Activated naive CD4-positive, alpha-beta T cell treated with anti-CD3 and anti-CD28 coated beads, Interleukin-2, amount 50 U/mL, for 16 hours (primary cell): ENCODE measurements at regions not wholly inside any gene's neighbourhood (a gene's known extent, or its start where the extent isn't known, plus 50 kb on each side); places are given as distances from the start of the nearest gene placed in this dataset.
A peak's percentile ranks its signal among the peaks of the same experiment; 100 is the strongest.

ENCODE experiments used
- DNase-seq: peaks from one replicate; pipeline ENCODE4 v3.0.0-alpha.2; 2020

- no peak for DNase-seq
Measured at GRCh38 chr14:106823552-106823951, 1297.2 kb downstream of the TMEM121 start.

DNA sequence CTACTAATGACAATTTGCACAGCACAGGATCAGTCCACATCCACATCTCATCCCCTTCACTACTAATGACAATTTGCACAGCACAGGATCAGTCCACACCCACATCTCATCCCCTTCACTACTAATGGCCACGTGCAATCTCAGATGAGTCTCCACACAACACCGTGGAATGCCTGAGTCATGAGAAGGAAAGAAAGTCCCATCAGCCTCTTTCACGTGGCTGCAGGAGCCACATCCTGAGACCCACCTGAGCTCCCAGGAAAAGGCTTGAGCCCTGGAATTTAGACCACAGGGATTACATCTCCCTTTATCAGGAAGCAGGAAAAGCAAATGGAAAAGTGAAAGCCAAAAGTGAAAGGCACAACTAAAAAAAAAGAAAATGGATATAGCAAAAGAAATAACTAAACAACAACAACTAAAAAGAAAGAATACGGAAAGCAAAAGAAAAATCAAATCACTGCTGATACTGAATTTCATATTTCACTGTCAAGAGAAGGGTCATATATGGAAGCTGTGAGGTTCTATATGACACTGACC, 1300.5 kb downstream of the TMEM121 start:
- DNase-seq = no peak

GRCh38 chr14:106831322-106831720, 1304.9 kb downstream of the TMEM121 start:
- DNase-seq = peak; percentile 62

GRCh38 chr14:106837870-106838269, 1311.5 kb downstream of the TMEM121 start:
- DNase-seq = no peak

DNA sequence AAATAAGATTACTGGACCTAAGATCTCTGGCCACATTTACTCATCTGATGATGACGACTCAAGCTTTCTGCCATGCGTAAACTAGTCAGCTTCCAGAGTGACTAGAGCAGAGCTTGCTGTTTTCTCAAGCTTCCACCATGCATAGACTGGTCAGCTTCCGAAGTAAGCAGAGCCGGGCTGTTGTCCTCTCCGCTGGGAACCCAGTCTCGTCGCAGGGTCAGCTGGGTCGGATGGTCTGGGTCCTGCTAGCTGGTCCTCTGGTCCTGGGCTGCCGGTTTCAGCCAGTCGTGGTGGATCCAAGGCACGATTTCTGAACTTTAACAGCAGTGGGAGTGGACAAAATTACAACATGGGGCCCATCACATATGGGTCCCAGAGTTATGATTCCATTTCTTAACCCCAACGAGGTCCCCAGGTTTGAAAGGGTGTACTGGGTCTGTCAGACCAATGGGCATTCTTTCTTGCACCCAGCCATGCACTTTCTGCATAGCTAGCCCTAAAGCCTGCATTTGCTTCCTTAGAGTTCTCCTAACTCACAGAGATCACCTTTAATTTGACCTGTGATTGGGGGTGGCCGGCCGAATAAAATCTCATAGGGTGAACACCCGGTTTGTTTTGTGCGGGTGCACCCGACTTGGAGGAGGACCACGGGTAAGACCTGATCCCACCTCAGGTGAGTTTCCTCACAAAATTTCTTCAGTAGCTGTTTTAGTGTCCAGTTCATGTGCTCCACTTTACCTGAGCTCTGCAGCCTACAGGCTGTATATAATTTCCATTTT, 1312.8 kb downstream of the TMEM121 start:
- DNase-seq = no peak

DNA sequence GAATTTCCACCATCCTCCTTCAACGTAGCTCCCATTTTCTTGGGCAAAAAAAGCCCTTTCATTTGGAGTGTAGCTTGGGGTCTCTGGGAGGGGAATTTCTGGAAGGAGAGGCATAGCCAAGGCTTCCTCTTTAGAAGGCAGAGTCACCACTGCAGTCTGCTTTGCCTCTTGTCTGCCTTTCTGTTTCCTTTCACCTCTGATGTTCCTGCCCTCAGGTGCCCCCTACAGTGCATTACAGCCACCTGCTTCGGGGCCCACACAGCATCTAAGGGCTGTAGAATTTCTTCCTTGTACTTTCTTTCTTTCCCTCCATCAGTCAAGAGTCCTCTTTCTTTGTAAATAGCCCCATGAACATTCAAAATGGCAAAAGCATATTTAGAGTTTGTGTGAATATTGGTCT, 1313.9 kb downstream of the TMEM121 start:
- peak; percentile 33 for DNase-seq

GRCh38 chr14:106840991-106841390, 1314.6 kb downstream of the TMEM121 start:
- DNase-seq = no peak

- DNase-seq = no peak
Measured at GRCh38 chr14:106841701-106842100, 1315.3 kb downstream of the TMEM121 start.

DNA sequence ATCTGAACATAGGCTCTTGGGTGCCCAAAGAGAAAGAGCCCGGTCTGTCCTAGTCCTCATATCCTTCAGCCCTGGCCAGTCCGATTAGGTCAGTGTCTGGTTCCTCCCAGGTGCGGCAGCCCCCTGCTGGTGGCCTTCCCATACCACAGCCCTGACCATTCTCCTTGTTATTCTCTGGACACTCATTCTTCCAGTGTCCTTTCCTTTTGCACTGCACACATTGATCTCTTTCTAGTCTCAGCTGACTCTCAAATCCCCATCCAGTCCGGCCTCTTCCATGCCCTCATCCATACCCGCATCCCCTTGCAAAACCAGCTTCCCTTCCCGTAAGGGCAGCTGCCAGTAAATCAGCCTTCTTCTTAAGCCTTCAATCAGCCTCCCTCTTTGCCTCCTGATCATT, 1316.3 kb downstream of the TMEM121 start:
- DNase-seq = no peak

DNA sequence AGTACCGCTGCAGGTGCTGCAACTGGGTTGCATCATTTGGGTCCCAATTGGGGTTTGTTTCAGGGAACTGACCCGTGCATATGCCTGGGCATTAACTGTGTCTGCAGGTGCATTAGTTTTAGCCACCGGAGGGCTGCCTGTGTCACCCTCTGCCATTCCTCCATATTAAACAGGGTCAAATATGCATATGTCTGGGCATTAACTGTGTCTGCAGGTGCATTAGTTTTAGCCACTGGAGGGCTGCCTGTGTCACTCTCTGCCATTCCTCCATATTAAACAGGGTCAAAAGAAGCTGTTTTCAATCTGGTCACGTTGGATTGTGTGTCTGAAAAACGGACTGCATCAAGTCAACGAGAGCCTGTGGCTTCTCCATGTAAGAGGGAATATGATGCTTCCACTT, 1317.0 kb downstream of the TMEM121 start:
- no peak for DNase-seq

- peak; percentile 37 for DNase-seq
Measured at GRCh38 chr14:106843951-106844483, 1317.6 kb downstream of the TMEM121 start.

DNA sequence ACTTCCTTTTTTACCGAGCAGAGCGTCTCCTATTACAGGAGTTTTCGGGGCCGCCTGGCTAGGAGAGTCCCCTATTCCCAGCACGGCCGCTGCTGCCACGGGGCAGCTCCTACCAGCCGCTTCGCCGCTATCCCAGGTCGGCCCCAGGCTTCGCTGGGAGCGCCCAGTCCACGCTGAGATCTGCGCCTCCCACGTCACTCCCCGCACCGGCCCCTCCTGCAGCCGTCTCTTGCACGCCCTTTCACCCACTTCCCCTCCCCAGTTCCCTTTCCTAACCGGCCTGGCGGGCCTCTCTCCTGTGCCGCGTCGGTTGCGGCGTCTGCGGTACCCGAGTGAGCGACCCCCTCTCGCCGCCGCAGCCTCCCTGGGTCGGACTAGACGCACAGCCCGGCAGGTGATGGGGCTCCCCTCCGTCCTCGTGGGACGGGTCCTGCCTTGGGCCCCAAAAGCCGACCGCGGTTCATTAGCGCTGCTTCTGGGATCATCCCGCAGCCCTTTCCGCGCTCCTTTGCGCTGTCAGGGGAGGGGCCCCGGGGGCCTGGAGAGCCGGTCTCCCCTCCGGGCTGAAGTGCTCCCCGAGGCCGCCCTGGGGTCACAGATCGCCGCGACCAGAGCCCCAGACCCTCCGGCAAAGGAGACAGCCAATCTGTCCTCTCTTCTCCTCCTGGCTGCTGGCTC, 1318.4 kb downstream of the TMEM121 start:
- DNase-seq = peak; percentile 64

- peak; percentile 63 for DNase-seq
Measured at GRCh38 chr14:106845286-106846087, 1319.1 kb downstream of the TMEM121 start.

DNA sequence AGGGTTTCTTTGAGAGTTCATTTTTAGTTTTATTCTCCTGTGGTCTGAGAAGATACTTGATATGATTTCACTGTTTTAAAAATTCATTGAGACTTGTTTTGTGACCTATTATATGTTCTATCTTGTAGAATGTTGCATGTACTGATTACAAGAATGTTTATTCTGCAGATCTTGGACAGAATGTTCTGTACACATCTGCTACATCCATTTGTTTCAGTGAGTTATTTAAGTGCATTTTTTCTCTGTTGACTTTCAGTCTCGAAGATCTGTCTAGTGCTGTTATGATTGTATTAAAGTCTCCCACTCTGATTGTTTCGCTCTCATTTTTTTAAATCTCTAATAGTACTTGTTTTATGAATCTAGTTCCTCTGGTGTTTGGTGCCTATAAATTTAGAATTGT, 1319.8 kb downstream of the TMEM121 start:
- no peak for DNase-seq

GRCh38 chr14:106848330-106849121, 1322.1 kb downstream of the TMEM121 start:
- DNase-seq = no peak

DNA sequence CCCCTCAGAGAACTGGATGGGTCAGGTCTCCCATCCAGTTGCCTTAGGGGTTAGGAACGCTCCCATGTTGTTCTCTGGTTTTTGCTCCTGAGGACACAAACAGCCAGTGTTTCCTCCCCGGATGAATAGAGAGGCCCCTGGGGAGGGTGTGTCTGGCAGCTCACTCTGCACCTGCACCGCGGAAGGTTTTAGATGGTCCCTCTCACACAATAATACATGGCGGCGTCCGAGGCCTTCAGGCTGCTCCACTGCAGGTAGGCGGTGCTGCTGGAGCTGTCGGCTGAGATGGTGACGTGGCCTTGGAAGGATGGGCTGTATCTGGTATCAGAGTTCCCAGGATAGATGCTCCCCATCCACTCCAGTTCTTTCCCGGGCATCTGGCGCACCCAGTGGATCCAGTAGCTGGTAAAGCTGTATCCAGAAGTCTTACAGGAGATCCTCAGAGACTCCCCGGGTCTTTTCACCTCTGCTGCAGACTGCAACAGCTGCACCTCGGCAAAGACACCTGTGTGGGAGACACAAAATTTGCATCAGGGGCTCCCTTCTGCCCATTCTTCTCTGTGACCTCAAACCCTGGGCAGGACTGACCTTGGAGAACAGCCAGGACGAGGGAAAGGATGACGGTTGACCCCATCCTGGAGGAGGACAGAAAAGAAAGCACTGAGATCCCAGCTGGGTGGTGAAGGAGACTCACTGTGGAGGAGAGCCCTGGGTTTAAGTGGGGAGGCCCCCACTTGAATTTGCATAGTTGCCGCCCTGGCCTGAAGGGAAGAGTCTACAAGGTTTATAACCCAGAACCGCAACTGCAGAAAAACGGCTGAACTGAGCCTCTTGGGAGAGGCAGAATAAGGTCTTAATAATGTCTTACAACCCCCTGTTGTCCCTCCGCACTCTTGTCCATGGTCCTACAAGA, 1324.8 kb downstream of the TMEM121 start:
- DNase-seq = no peak

GRCh38 chr14:106872611-106873446, 1346.4 kb downstream of the TMEM121 start:
- DNase-seq = peak; percentile 90

DNA sequence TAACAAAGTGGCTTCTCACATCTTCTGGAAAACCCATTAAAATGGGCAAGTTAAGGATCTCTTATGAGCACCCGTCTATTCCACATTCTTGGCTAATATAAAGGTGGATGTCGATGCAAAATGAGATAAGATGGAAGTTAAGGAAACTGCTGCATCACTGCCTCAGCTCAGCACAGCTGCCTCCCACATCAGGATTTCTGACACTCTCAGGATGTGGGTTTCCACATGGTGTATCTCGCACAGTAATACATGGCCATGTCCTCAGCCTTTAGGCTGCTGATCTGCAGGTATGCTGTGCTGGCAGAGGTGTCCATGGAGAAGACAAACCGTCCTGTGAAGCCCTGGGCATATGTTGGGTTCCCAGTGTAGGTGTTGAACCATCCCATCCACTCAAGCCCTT, 1348.0 kb downstream of the TMEM121 start:
- DNase-seq = no peak

DNA sequence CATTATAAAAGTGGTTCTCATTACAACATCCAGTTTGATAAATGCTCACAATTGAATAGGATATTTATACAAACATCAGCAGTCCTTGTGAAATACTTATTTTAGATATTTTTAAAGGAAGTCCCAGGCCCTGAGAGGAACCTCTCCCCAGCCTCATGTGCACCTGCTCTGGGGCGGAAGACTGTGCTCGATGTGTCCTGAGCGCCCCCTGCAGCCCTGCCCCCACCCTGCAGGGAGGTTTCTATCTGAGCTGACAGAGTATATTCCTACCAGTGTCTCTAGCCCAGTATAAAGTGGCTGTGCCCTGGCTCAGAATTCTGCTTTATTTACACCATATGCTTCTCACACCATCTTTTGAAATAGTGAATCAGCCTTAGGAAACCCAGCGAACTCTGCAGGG, 1349.1 kb downstream of the TMEM121 start:
- DNase-seq = peak; percentile 31

DNA sequence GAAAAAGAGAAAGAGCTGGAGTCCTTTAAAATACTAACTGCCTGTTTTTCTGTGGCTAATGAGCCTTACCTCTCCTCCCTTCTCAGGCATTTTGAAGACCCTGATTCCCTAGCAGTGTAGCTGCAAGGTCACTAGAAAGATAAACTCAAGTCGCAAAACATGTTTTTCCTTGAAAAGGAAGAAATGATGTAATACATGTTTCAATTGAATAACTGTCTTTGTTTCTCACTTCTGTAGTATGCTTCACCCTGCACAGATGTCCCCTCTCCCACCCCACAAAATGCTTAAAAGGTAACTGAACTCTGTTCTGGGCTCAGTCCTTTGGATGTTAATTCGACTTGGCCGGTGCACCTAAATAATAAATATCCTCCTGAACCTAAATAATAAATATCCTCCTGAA, 1350.3 kb downstream of the TMEM121 start:
- no peak for DNase-seq
